Muscle layer of colon (tissue), 2 donors: ENCODE measurements at regions not wholly inside any gene's neighbourhood (a gene's known extent, or its start where the extent isn't known, plus 50 kb on each side); places are given as distances from the start of the nearest gene placed in this dataset.

Experiments
- H3K27ac ChIP-seq: one replicate; pipeline ENCODE4 v1.7.0; 2013; ENCODE audit warnings: low read depth, mild to moderate bottlenecking, low read length, moderate library complexity
- H3K27me3 ChIP-seq, 2 donors: one replicate each; pipeline ENCODE4 v1.7.0; 2013; ENCODE audit warnings: low read length in 2 of 2, mild to moderate bottlenecking in 2 of 2; ENCODE audit not compliant: insufficient read depth in 2 of 2, control insufficient read depth in 1 of 2
- H3K36me3 ChIP-seq: one replicate; pipeline ENCODE4 v1.7.0; 2013; ENCODE audit warnings: mild to moderate bottlenecking, low read length; ENCODE audit not compliant: insufficient read depth
- H3K4me1 ChIP-seq: one replicate; pipeline ENCODE4 v1.7.0; 2013; ENCODE audit warnings: mild to moderate bottlenecking, low read length; ENCODE audit not compliant: insufficient read depth
- H3K4me3 ChIP-seq, 2 donors: one replicate each; pipeline ENCODE4 v1.7.0; 2013; ENCODE audit warnings: low read length in 2 of 2, low read depth in 1 of 2, mild to moderate bottlenecking in 1 of 2, moderate library complexity in 1 of 2
- H3K9ac ChIP-seq: one replicate; pipeline ENCODE4 v1.7.0; 2013; ENCODE audit warnings: low read length
- H3K9me3 ChIP-seq: one replicate; pipeline ENCODE4 v1.7.0; 2013; ENCODE audit warnings: mild to moderate bottlenecking, low read length
- donor health status: abdominal sarcoma.
- donor health status: Adenocarcinoma of cecum.

DNA sequence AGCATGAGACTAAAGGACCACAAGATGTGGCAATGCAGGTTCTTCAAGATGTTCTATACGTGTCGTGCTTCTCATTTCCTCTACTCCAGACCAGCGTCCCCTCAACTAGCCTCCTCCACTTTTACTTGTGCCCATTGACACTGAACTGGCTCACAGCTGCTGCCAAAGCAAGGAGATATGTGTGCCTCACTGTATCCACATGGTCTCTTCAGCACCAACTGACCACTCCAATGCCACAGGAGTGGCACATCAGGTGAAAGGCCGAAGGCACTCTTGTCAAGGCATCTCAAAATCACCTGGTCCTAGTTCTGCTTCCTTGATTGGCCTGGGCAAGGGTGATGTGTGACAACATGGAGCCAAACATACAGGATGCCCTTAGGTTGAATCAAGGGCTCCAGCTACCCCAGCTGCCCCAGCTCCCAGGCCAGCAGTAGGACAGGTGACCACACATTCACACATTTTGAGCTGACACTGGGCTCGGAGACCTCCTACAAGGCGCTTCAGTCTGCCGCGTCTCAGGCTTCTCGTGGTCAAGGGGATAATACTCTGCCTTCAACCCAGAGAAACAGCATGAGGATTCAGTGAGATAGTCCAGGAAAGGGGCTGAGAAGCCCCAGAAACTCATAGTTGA is 205.2 kb upstream of the CDH4 start:
- Histone ChIP-seq H3K4me3 (no peak overlapping the region), H3K4me1 (no peaks in the 10 kb centered on the region), H3K27ac (no peak overlapping the region), H3K9ac (no peak overlapping the region), H3K9me3 (no peaks in the 10 kb centered on the region), H3K36me3 (no peaks in the 10 kb centered on the region), H3K27me3 (no peaks in the 10 kb centered on the region)

GRCh38 chr20:61047515-61047914 is 204.5 kb upstream of the CDH4 start:
- Histone ChIP-seq H3K27ac (no peak overlapping the region), H3K9ac (no peak overlapping the region), H3K36me3 (no peaks in the 10 kb centered on the region), H3K4me1 (no peaks in the 10 kb centered on the region), H3K4me3 (no peak overlapping the region), H3K9me3 (no peaks in the 10 kb centered on the region), H3K27me3 (no peaks in the 10 kb centered on the region)

DNA sequence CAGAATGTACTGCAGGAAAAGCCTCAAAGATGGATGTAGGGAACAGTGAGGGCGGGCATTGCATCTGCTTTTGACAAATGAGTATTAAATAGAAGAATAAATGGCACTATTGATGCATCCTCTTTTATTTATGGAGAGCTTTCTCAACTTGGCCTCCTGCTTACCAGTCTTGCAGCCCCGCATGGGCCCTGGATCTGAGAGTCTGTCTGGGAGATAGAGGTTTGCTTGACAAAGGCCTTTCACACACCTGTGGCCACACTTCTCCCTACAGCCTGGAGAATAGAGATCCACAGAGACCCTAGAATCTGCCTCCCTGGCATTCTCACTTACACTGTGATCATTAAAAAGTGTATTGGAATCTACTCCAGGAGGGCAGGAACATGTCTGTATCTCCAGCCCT is 203.8 kb upstream of the CDH4 start:
- Histone ChIP-seq H3K9ac (no peak overlapping the region), H3K27me3 (no peaks in the 10 kb centered on the region), H3K9me3 (no peaks in the 10 kb centered on the region), H3K4me3 (no peak overlapping the region), H3K27ac (no peak overlapping the region), H3K4me1 (no peaks in the 10 kb centered on the region), H3K36me3 (no peaks in the 10 kb centered on the region)

DNA sequence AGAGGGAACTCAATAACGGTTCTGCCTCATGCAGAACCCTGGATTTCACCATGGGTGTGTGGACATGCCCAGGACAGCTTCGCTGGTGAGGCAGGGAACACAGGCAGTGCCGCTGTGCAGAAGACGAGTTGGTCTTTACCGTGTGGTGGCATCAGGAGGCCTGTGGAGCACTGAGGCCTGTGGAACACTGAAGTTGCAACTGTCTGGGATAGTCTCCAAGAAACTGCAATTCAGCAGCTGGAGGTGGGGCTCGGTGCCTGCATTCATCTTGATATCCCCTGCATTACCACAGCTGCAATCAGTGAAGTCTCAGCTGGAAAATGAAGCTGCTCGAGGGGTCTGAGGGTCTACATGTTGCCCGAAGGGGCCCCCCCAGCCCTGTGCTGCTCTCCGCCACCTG is 202.4 kb upstream of the CDH4 start:
- H3K9me3 ChIP-seq, result no peaks in the 10 kb centered on the region
- no peaks in the 10 kb centered on the region for H3K4me1 ChIP-seq
- no peaks in the 10 kb centered on the region for H3K36me3 ChIP-seq
- H3K4me3 ChIP-seq, result no peak overlapping the region
- H3K9ac ChIP-seq, result no peak overlapping the region
- H3K27ac ChIP-seq, result no peak overlapping the region
- H3K27me3 ChIP-seq, result no peaks in the 10 kb centered on the region

- no peaks in the 10 kb centered on the region for H3K27me3 ChIP-seq
- H3K9ac ChIP-seq, result no peak overlapping the region
- no peak overlapping the region for H3K27ac ChIP-seq
- no peaks in the 10 kb centered on the region for H3K36me3 ChIP-seq
- no peak overlapping the region for H3K4me3 ChIP-seq
- no peaks in the 10 kb centered on the region for H3K9me3 ChIP-seq
- no peaks in the 10 kb centered on the region for H3K4me1 ChIP-seq
Measured at GRCh38 chr20:61050336-61050890, 201.6 kb upstream of the CDH4 start.

GRCh38 chr20:61052195-61052750 is 199.8 kb upstream of the CDH4 start:
- no peaks in the 10 kb centered on the region for H3K36me3 ChIP-seq
- H3K27me3 ChIP-seq, result no peaks in the 10 kb centered on the region
- H3K27ac ChIP-seq, result no peak overlapping the region
- H3K4me1 ChIP-seq, result no peaks in the 10 kb centered on the region
- no peak overlapping the region for H3K4me3 ChIP-seq
- no peak overlapping the region for H3K9ac ChIP-seq
- no peaks in the 10 kb centered on the region for H3K9me3 ChIP-seq

GRCh38 chr20:61052776-61053442 is 199.2 kb upstream of the CDH4 start:
- Histone ChIP-seq H3K9ac (no peak overlapping the region), H3K4me3 (no peak overlapping the region), H3K9me3 (no peaks in the 10 kb centered on the region), H3K36me3 (no peaks in the 10 kb centered on the region), H3K27ac (no peak overlapping the region), H3K4me1 (no peaks in the 10 kb centered on the region), H3K27me3 (no peaks in the 10 kb centered on the region)

GRCh38 chr20:61053487-61053886 is 198.6 kb upstream of the CDH4 start:
- Histone ChIP-seq H3K36me3 (no peaks in the 10 kb centered on the region), H3K27ac (no peak overlapping the region), H3K27me3 (no peaks in the 10 kb centered on the region), H3K9ac (no peak overlapping the region), H3K4me3 (no peak overlapping the region), H3K4me1 (no peaks in the 10 kb centered on the region), H3K9me3 (no peaks in the 10 kb centered on the region)

GRCh38 chr20:61053889-61054288 is 198.2 kb upstream of the CDH4 start:
- Histone ChIP-seq H3K27me3 (no peaks in the 10 kb centered on the region), H3K4me3 (no peak overlapping the region), H3K9ac (no peak overlapping the region), H3K4me1 (no peaks in the 10 kb centered on the region), H3K27ac (no peak overlapping the region), H3K36me3 (no peaks in the 10 kb centered on the region), H3K9me3 (no peaks in the 10 kb centered on the region)

DNA sequence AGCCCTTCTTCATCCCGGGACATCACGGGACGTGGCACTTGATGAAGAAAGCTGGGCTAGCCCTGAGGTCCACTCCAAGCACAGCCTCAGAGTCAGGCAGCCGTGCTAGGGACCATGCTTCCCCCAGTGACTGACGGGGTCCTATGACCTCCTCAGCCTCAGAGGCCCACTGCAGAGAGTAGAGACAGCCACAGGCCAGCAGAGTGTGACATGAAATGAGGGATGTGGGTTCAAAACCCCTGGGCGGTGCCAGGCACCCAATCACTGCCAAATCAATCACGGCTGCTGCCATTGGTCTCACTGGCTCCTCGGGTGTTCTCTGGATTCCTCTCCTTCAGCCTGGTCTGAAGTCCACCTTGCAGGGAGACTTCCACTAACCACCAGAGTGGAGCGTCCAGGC is 197.7 kb upstream of the CDH4 start:
- Histone ChIP-seq H3K4me1 (no peaks in the 10 kb centered on the region), H3K27me3 (no peaks in the 10 kb centered on the region), H3K9ac (no peak overlapping the region), H3K4me3 (no peak overlapping the region), H3K27ac (no peak overlapping the region), H3K9me3 (no peaks in the 10 kb centered on the region), H3K36me3 (no peaks in the 10 kb centered on the region)

DNA sequence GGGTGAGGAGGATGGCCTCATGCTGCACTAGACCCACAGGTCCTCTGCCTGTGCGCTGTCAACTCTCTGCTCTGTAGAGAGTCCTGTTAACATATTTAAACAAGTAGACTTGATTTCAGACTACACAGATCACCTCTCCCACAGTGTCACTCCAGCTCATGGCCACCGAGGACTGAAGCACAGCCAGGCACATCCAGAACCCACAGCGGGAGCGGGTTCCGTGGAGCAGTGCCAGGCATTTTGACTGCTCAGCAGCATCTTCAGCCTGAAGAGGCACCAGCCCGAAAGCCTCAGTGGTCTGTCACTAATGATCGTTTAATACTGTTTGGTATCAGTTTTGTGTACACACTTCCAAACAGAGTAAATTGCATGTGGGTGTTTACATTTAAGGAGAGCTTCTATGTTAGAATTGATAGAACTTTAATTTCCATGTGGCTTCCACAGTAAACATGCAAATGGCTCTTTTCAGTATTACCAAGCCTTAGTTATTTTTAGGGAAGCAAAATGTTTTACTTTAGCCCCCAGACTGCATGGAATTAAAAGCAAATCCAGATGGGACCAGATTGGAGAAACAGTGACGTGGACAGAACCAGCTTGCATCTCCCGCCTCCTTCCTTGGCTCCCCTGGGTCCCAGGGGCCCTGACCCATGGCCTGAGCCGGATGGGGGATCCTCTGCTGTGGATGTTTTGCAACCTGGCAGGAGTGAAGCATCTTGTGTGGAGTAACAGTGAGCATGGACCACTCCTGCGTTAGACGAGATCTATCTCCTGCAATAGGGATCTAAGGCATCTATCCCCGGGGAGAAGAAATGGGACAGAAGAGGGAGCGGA is 196.7 kb upstream of the CDH4 start:
- no peak overlapping the region for H3K27ac ChIP-seq

More for the DNA sequence above, 196.7 kb upstream of the CDH4 start:
- Histone ChIP-seq H3K4me1 (no peaks in the 10 kb centered on the region), H3K9me3 (no peaks in the 10 kb centered on the region), H3K4me3 (no peak overlapping the region), H3K27me3 (no peaks in the 10 kb centered on the region), H3K36me3 (no peaks in the 10 kb centered on the region), H3K9ac (no peak overlapping the region)
